Tibial nerve (tissue), 4 donors: ENCODE measurements at regions not wholly inside any gene's neighbourhood (a gene's known extent, or its start where the extent isn't known, plus 50 kb on each side); places are given as distances from the start of the nearest gene placed in this dataset.

ENCODE experiments used
- DNase-seq, 2 donors: peaks; one replicate each; pipeline ENCODE4 v3.0.0-alpha.2; 2019; ENCODE audit warnings: low spot score in 2 of 2
- H3K27ac ChIP-seq, 4 donors: fragments of 200-600 bp; sonication (generic) in 3 of 4; one replicate each; pipeline ENCODE4 v1.5.1; 2017 to 2019; ENCODE audit warnings: mild to moderate bottlenecking in 1 of 4
- H3K27me3 ChIP-seq, 2 donors: fragments of 200-600 bp; sonication (generic) in 1 of 2; one replicate each; pipeline versions ENCODE4 v1.5.1 to v1.6.0; 2017 to 2019
- H3K36me3 ChIP-seq, 3 donors: fragments of 200-600 bp; sonication (generic); one replicate each; pipeline ENCODE4 v1.5.1; 2018 to 2019
- H3K4me1 ChIP-seq, 4 donors: fragments of 200-600 bp; sonication (generic) in 3 of 4; one replicate each; pipeline ENCODE4 v1.5.1; 2017 to 2019
- H3K4me3 ChIP-seq, 4 donors: fragments of 200-600 bp; sonication (generic) in 3 of 4; one replicate each; pipeline ENCODE4 v1.5.1; 2017 to 2019; ENCODE audit warnings: mild to moderate bottlenecking in 1 of 4, moderate library complexity in 1 of 4
- H3K9me3 ChIP-seq, 4 donors: fragments of 200-600 bp; sonication (generic) in 3 of 4; one replicate each; pipeline ENCODE4 v1.5.1; 2017 to 2019
- EP300 ChIP-seq, 2 donors: sonication (generic); formaldehyde crosslinking; IDR thresholded peaks; one replicate each; pipeline ENCODE4 v1.6.1; 2017; ENCODE audit warnings: antibody characterized with exemption in 2 of 2, mild to moderate bottlenecking in 1 of 2
- POLR2A ChIP-seq, 2 donors: fragments of 450-650 bp; IDR thresholded peaks; one replicate each; pipeline ENCODE4 v1.6.1; 2017; ENCODE audit warnings: antibody characterized with exemption in 2 of 2, mild to moderate bottlenecking in 2 of 2, moderate library complexity in 2 of 2
- WGBS, 2 donors: methylation state at CpG; one replicate each; pipeline ENCODE4 v1.1.5; 2018; 5-methylcytosine and 5-hydroxymethylcytosine counted together
- TF ChIP-seq, protein P1 (sequence below), 5 experiments: fragments of 200-600 bp in 3 of 5; fragments of 450-650 bp in 2 of 5; sonication (generic) in 3 of 5; IDR thresholded peaks; one replicate each; pipeline ENCODE4 v1.5.1; 2016 to 2019; ENCODE audit warnings: antibody characterized with exemption in 5 of 5, mild to moderate bottlenecking in 3 of 5, moderate library complexity in 2 of 5

DNA sequence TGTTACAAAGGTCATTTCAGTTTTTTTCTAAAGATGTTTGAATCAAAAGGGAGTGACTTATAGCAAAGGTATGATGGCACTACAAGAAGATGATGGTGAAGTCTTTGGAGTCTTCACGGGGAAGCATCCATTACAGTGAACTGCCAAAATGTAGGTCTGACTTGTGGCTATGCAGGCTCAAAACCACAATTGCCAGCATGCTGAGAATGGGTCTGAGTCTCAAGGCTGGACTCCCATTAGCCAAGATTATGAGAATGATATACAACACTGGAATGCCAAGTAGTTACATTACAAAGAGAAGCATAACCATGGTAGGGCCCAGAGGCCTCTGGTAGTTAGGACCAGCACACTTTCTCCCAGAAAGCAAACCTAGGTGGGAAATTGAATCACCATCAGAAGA is 194.2 kb downstream of the MTHFS start:
- no peak overlapping the region for H3K27ac ChIP-seq
- H3K4me3 ChIP-seq = no peak overlapping the region
- no peaks in the 10 kb centered on the region for H3K36me3 ChIP-seq
- WGBS, 2 donors = 90 to 100% methylated on average over 1 of the region's 1 CpG
- H3K9me3 ChIP-seq = peaks cover 0 to 5% (median 0%) of the 10 kb centered on the region in 4 donors
- no peak for DNase-seq
- TF ChIP-seq POLR2A (IDR thresholded peaks at IDR 0.05) = no peak
- no peak for TF ChIP-seq EP300 (IDR thresholded peaks at IDR 0.05)
- TF ChIP-seq, protein P1, sequence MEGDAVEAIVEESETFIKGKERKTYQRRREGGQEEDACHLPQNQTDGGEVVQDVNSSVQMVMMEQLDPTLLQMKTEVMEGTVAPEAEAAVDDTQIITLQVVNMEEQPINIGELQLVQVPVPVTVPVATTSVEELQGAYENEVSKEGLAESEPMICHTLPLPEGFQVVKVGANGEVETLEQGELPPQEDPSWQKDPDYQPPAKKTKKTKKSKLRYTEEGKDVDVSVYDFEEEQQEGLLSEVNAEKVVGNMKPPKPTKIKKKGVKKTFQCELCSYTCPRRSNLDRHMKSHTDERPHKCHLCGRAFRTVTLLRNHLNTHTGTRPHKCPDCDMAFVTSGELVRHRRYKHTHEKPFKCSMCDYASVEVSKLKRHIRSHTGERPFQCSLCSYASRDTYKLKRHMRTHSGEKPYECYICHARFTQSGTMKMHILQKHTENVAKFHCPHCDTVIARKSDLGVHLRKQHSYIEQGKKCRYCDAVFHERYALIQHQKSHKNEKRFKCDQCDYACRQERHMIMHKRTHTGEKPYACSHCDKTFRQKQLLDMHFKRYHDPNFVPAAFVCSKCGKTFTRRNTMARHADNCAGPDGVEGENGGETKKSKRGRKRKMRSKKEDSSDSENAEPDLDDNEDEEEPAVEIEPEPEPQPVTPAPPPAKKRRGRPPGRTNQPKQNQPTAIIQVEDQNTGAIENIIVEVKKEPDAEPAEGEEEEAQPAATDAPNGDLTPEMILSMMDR (IDR thresholded peaks at IDR 0.05) = no peak
- H3K4me1 ChIP-seq = no peaks in the 10 kb centered on the region
- no peaks in the 10 kb centered on the region for H3K27me3 ChIP-seq

GRCh38 chr15:79721256-79721655 is 175.6 kb downstream of the MTHFS start:
- Histone ChIP-seq H3K27ac (no peak overlapping the region), H3K27me3 (no peaks in the 10 kb centered on the region), H3K36me3 (no peaks in the 10 kb centered on the region), H3K9me3 (peaks cover 0 to 4% (median 0%) of the 10 kb centered on the region in 4 donors), H3K4me3 (no peak overlapping the region), H3K4me1 (no peaks in the 10 kb centered on the region)
- no peak for DNase-seq
- TF ChIP-seq, protein P1 (IDR thresholded peaks at IDR 0.05) = no peak
- no peak for TF ChIP-seq EP300 (IDR thresholded peaks at IDR 0.05)
- no peak for TF ChIP-seq POLR2A (IDR thresholded peaks at IDR 0.05)
- WGBS, 2 donors = 76 to 78% methylated on average over 1 of the region's 1 CpG

DNA sequence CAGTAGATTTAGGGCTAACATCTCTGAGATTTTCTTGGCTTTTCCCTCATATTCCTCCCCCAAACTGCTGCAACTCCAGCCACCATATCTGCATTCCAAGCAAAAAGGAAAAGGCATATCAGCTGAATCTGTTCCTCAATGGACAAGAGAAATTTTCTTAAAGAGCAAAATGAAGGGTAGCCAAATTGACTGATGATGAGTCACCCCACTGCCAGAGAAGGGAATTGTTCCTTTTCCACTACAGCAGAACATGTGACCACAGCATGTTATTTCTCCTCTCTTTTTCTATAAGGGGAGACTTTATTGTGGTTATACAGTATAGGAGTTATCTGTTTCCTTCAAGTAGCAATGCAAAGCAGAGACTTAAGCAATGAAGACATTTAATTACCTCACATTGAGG is 172.5 kb downstream of the MTHFS start:
- Histone ChIP-seq H3K36me3 (no peaks in the 10 kb centered on the region), H3K9me3 (peaks cover 0 to 4% (median 0%) of the 10 kb centered on the region in 4 donors), H3K27me3 (no peaks in the 10 kb centered on the region), H3K4me1 (no peaks in the 10 kb centered on the region), H3K4me3 (no peak overlapping the region), H3K27ac (no peak overlapping the region)
- TF ChIP-seq EP300 (IDR thresholded peaks at IDR 0.05) (no peak), POLR2A (IDR thresholded peaks at IDR 0.05) (no peak)
- TF ChIP-seq, protein P1 (IDR thresholded peaks at IDR 0.05) = no peak
- no peak for DNase-seq

DNA sequence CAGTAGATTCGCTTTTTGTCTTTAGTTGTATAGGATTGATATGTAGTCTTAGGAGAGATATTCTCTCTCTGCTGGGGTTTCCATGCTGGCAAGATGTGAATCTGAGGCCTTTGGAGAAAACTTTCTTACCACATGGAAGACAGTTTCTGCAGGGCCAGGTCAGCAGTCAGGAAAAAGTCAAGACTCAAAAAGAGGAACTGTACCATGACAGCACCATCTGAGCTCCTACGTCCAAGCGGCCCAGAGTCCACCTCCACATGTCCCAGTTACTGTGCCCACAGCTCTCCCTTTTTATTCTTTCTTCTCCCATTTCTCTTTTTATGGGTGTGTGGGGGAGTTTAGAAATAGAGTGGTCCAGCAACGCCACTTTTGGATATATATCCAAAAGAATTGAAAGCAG is 172.0 kb downstream of the MTHFS start:
- Histone ChIP-seq H3K27ac (no peak overlapping the region), H3K4me3 (no peak overlapping the region), H3K36me3 (no peaks in the 10 kb centered on the region), H3K4me1 (no peaks in the 10 kb centered on the region), H3K27me3 (no peaks in the 10 kb centered on the region), H3K9me3 (peaks cover 0 to 4% (median 0%) of the 10 kb centered on the region in 4 donors)
- TF ChIP-seq POLR2A (IDR thresholded peaks at IDR 0.05) = no peak
- TF ChIP-seq EP300 (IDR thresholded peaks at IDR 0.05) = no peak
- TF ChIP-seq, protein P1 (IDR thresholded peaks at IDR 0.05) = no peak
- WGBS, 2 donors = 87 to 90% methylated on average over 4 of the region's 4 CpGs
- no peak for DNase-seq

DNA sequence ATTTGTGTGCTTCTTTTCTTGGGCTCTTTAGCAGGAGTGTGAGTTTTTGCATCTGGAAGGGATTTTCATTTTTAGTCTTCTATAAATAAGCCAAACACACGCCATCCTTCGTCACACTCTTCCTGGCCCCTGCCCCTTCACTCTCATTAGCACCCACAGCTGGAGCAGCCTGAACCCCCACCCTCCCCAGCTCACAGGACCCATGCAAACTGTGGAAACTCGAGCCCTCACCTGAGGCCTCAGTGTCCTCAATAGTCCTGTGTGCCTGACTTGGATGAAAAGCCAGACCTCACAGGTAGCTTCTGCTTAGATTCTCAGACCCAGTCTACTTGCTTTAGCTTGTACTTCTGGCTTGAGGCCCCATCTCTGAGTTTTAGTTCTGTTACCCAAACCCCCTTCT is 167.9 kb downstream of the MTHFS start:
- Histone ChIP-seq H3K27me3 (no peaks in the 10 kb centered on the region), H3K9me3 (no peaks in the 10 kb centered on the region), H3K27ac (no peak overlapping the region), H3K4me3 (no peak overlapping the region), H3K36me3 (no peaks in the 10 kb centered on the region), H3K4me1 (no peaks in the 10 kb centered on the region)
- 50 to 62% methylated on average over 3 of the region's 3 CpGs for WGBS, 2 donors
- no peak for TF ChIP-seq EP300 (IDR thresholded peaks at IDR 0.05)
- TF ChIP-seq POLR2A (IDR thresholded peaks at IDR 0.05) = no peak
- TF ChIP-seq, protein P1 (IDR thresholded peaks at IDR 0.05) = no peak
- no peak for DNase-seq
